ENCODE measurements at regions not wholly inside any gene's neighbourhood (a gene's known extent, or its start where the extent isn't known, plus 50 kb on each side); places are given as distances from the start of the nearest gene placed in this dataset.

GRCh38 chr11:10641912-10642697 lies 51.5 kb downstream of the IRAG1 start:
- H3K4me3 ChIP-seq = no peak overlapping the region
- no peaks in the 10 kb centered on the region for H3K36me3 ChIP-seq
- no peaks in the 10 kb centered on the region for H4K20me1 ChIP-seq
- H3K9ac ChIP-seq = no peak overlapping the region
- H3K4me1 ChIP-seq = peaks cover 20% of the 10 kb centered on the region
- no peak overlapping the region for H3K27ac ChIP-seq
- H3K9me3 ChIP-seq = no peaks in the 10 kb centered on the region
- peak overlapping the region; percentile 51 for H3K4me2 ChIP-seq
- TF ChIP-seq Cebpa-rat (IDR thresholded peaks at IDR 0.05) = no peak
- H3K27me3 ChIP-seq = no peaks in the 10 kb centered on the region

- no peak for TF ChIP-seq Cebpa-rat (IDR thresholded peaks at IDR 0.05)
- Histone ChIP-seq H3K27me3 (no peaks in the 10 kb centered on the region), H3K4me3 (no peak overlapping the region), H4K20me1 (no peaks in the 10 kb centered on the region), H3K27ac (no peak overlapping the region), H3K9me3 (no peaks in the 10 kb centered on the region), H3K9ac (no peak overlapping the region), H3K4me1 (peaks cover 20% of the 10 kb centered on the region), H3K36me3 (no peaks in the 10 kb centered on the region), H3K4me2 (peak overlapping the region; percentile 51)
Observed at GRCh38 chr11:10641177-10641911, 52.2 kb downstream of the IRAG1 start.

- Histone ChIP-seq H3K36me3 (no peaks in the 10 kb centered on the region), H3K27me3 (no peaks in the 10 kb centered on the region), H3K9ac (no peak overlapping the region), H3K4me3 (no peak overlapping the region), H3K4me1 (peaks cover 20% of the 10 kb centered on the region), H3K9me3 (no peaks in the 10 kb centered on the region), H4K20me1 (no peaks in the 10 kb centered on the region), H3K27ac (no peak overlapping the region), H3K4me2 (no peak overlapping the region)
- TF ChIP-seq Cebpa-rat (IDR thresholded peaks at IDR 0.05) = no peak
Observed at GRCh38 chr11:10640308-10640707, 53.2 kb downstream of the IRAG1 start.

GRCh38 chr11:10639350-10639749 lies 54.2 kb downstream of the IRAG1 start:
- TF ChIP-seq Cebpa-rat (IDR thresholded peaks at IDR 0.05) = no peak
- no peak overlapping the region for H3K4me2 ChIP-seq

GRCh38 chr11:10638316-10638925 lies 55.1 kb downstream of the IRAG1 start:
- Histone ChIP-seq H3K4me1 (peaks cover 20% of the 10 kb centered on the region), H4K20me1 (no peaks in the 10 kb centered on the region), H3K27ac (no peak overlapping the region), H3K36me3 (no peaks in the 10 kb centered on the region), H3K4me3 (no peak overlapping the region), H3K4me2 (no peak overlapping the region), H3K9me3 (no peaks in the 10 kb centered on the region), H3K9ac (no peak overlapping the region), H3K27me3 (no peaks in the 10 kb centered on the region)
- no peak for TF ChIP-seq Cebpa-rat (IDR thresholded peaks at IDR 0.05)

More at GRCh38 chr11:10639350-10639749, 54.2 kb downstream of the IRAG1 start:
- Histone ChIP-seq H3K9ac (no peak overlapping the region), H3K27me3 (no peaks in the 10 kb centered on the region), H4K20me1 (no peaks in the 10 kb centered on the region), H3K27ac (no peak overlapping the region), H3K9me3 (no peaks in the 10 kb centered on the region), H3K36me3 (no peaks in the 10 kb centered on the region), H3K4me1 (peaks cover 20% of the 10 kb centered on the region), H3K4me3 (no peak overlapping the region)

GRCh38 chr11:10637731-10638151 lies 55.8 kb downstream of the IRAG1 start:
- H3K9me3 ChIP-seq = no peaks in the 10 kb centered on the region
- H3K36me3 ChIP-seq = no peaks in the 10 kb centered on the region
- no peak overlapping the region for H3K4me3 ChIP-seq
- H3K9ac ChIP-seq = no peak overlapping the region
- no peak overlapping the region for H3K27ac ChIP-seq
- peaks cover 20% of the 10 kb centered on the region for H3K4me1 ChIP-seq
- no peaks in the 10 kb centered on the region for H4K20me1 ChIP-seq
- TF ChIP-seq Cebpa-rat (IDR thresholded peaks at IDR 0.05) = no peak
- no peak overlapping the region for H3K4me2 ChIP-seq
- no peaks in the 10 kb centered on the region for H3K27me3 ChIP-seq

- H3K4me2 ChIP-seq = no peak overlapping the region
- H3K9me3 ChIP-seq = no peaks in the 10 kb centered on the region
- H3K36me3 ChIP-seq = no peaks in the 10 kb centered on the region
- H3K27ac ChIP-seq = no peak overlapping the region
- no peak overlapping the region for H3K4me3 ChIP-seq
- H3K27me3 ChIP-seq = no peaks in the 10 kb centered on the region
- TF ChIP-seq Cebpa-rat (IDR thresholded peaks at IDR 0.05) = no peak
- no peaks in the 10 kb centered on the region for H4K20me1 ChIP-seq
- H3K4me1 ChIP-seq = no peaks in the 10 kb centered on the region
- no peak overlapping the region for H3K9ac ChIP-seq
Observed at GRCh38 chr11:10634407-10634806, 59.1 kb downstream of the IRAG1 start.

- no peaks in the 10 kb centered on the region for H3K36me3 ChIP-seq
- no peak overlapping the region for H3K9ac ChIP-seq
- H3K27ac ChIP-seq = no peak overlapping the region
- H3K4me1 ChIP-seq = peaks cover 7% of the 10 kb centered on the region; the same call in 1 of the 2 replicates
- no peak for TF ChIP-seq Cebpa-rat (IDR thresholded peaks at IDR 0.05)
- H4K20me1 ChIP-seq = no peaks in the 10 kb centered on the region
- no peaks in the 10 kb centered on the region for H3K27me3 ChIP-seq
- H3K4me3 ChIP-seq = no peak overlapping the region
- no peak overlapping the region for H3K4me2 ChIP-seq
- H3K9me3 ChIP-seq = no peaks in the 10 kb centered on the region
Observed at GRCh38 chr11:10633261-10633660, 60.3 kb downstream of the IRAG1 start.

- no peaks in the 10 kb centered on the region for H3K27me3 ChIP-seq
- no peak for TF ChIP-seq Cebpa-rat (IDR thresholded peaks at IDR 0.05)
- H3K9ac ChIP-seq = no peak overlapping the region
- H3K9me3 ChIP-seq = no peaks in the 10 kb centered on the region
- H3K36me3 ChIP-seq = no peaks in the 10 kb centered on the region
- H3K4me2 ChIP-seq = no peak overlapping the region
- H3K4me1 ChIP-seq = peaks cover 10% of the 10 kb centered on the region; the same call in 1 of the 2 replicates
- H4K20me1 ChIP-seq = no peaks in the 10 kb centered on the region
- no peak overlapping the region for H3K27ac ChIP-seq
- H3K4me3 ChIP-seq = no peak overlapping the region
Observed at GRCh38 chr11:10632483-10632882, 61.1 kb downstream of the IRAG1 start.

- no peak overlapping the region for H3K4me2 ChIP-seq
- no peaks in the 10 kb centered on the region for H3K9me3 ChIP-seq
- H4K20me1 ChIP-seq = no peaks in the 10 kb centered on the region
- H3K27me3 ChIP-seq = no peaks in the 10 kb centered on the region
- TF ChIP-seq Cebpa-rat (IDR thresholded peaks at IDR 0.05) = no peak
- no peak overlapping the region for H3K9ac ChIP-seq
- H3K4me1 ChIP-seq = peaks cover 12% of the 10 kb centered on the region; the same call in 1 of the 2 replicates
- no peak overlapping the region for H3K4me3 ChIP-seq
- no peak overlapping the region for H3K27ac ChIP-seq
- no peaks in the 10 kb centered on the region for H3K36me3 ChIP-seq
Observed at GRCh38 chr11:10631761-10632160, 61.8 kb downstream of the IRAG1 start.

Measured in BLaER1 (cell line).